Suprapubic skin (tissue), 4 donors: ENCODE measurements at regions not wholly inside any gene's neighbourhood (a gene's known extent, or its start where the extent isn't known, plus 50 kb on each side); places are given as distances from the start of the nearest gene placed in this dataset.

Source experiments
- DNase-seq, 2 donors: peaks; one replicate each; pipeline ENCODE4 v3.0.0-alpha.2; 2019; ENCODE audit warnings: low spot score in 2 of 2
- H3K27ac ChIP-seq: fragments of 200-600 bp; sonication (generic); one replicate; pipeline ENCODE4 v1.5.1; 2019
- H3K27me3 ChIP-seq: fragments of 200-600 bp; sonication (generic); one replicate; pipeline ENCODE4 v1.5.1; 2019
- H3K36me3 ChIP-seq: fragments of 200-600 bp; sonication (generic); one replicate; pipeline ENCODE4 v1.5.1; 2019
- H3K4me1 ChIP-seq: fragments of 200-600 bp; sonication (generic); one replicate; pipeline ENCODE4 v1.5.1; 2019
- H3K4me3 ChIP-seq: fragments of 200-600 bp; sonication (generic); one replicate; pipeline ENCODE4 v1.5.1; 2019; ENCODE audit warnings: mild to moderate bottlenecking
- H3K9me3 ChIP-seq: fragments of 200-600 bp; sonication (generic); one replicate; pipeline ENCODE4 v1.5.1; 2019
- EP300 ChIP-seq: sonication (generic); formaldehyde crosslinking; IDR thresholded peaks from one replicate; pipeline ENCODE4 v1.6.1; 2017; ENCODE audit warnings: antibody characterized with exemption
- POLR2A ChIP-seq, 2 donors: fragments of 450-650 bp; IDR thresholded peaks; one replicate each; pipeline ENCODE4 v1.6.1; 2017; ENCODE audit warnings: antibody characterized with exemption in 2 of 2, mild to moderate bottlenecking in 2 of 2, moderate library complexity in 2 of 2
- POLR2AphosphoS5 ChIP-seq, 3 donors: sonication (generic); formaldehyde crosslinking; IDR thresholded peaks; one replicate each; pipeline ENCODE4 v1.6.1; 2017; ENCODE audit warnings: antibody characterized with exemption in 3 of 3
- WGBS: methylation state at CpG from one replicate; pipeline ENCODE4 v1.1.5; 2018; 5-methylcytosine and 5-hydroxymethylcytosine counted together
- TF ChIP-seq, protein P1 (sequence below), 2 donors: fragments of 200-600 bp in 1 of 2; fragments of 450-650 bp in 1 of 2; sonication (generic) in 1 of 2; IDR thresholded peaks; one replicate each; pipeline ENCODE4 v1.5.1; 2016 to 2019; ENCODE audit warnings: antibody characterized with exemption in 2 of 2, mild to moderate bottlenecking in 1 of 2, moderate library complexity in 1 of 2

DNA sequence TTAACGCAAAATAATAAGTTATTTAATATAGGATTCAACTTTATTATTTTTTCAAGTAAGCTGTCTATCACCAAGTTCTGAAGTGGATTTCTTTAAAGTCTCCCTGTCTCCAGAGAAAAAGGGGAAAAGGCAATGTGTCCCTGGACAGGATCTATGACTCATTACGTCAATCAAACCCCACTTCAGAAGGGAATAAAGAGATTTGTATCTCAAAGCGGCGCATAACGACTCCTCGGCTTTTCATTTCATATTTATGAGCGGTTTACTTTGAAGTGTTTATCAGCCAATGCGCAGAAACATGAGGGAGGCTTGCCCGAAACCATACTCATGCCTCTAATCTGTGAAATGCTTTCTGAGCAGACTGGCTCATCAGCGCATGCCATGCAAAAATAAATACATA, 938.6 kb upstream of the WWC1 start:
- Histone ChIP-seq H3K27me3 (no peaks in the 10 kb centered on the region), H3K9me3 (no peaks in the 10 kb centered on the region), H3K27ac (no peak overlapping the region), H3K4me3 (no peak overlapping the region), H3K36me3 (no peaks in the 10 kb centered on the region), H3K4me1 (no peaks in the 10 kb centered on the region)
- WGBS = 30% methylated on average over 10 of the region's 10 CpGs
- DNase-seq = no peak
- TF ChIP-seq POLR2AphosphoS5 (IDR thresholded peaks at IDR 0.05) = no peak
- no peak for TF ChIP-seq EP300
- TF ChIP-seq, protein P1, sequence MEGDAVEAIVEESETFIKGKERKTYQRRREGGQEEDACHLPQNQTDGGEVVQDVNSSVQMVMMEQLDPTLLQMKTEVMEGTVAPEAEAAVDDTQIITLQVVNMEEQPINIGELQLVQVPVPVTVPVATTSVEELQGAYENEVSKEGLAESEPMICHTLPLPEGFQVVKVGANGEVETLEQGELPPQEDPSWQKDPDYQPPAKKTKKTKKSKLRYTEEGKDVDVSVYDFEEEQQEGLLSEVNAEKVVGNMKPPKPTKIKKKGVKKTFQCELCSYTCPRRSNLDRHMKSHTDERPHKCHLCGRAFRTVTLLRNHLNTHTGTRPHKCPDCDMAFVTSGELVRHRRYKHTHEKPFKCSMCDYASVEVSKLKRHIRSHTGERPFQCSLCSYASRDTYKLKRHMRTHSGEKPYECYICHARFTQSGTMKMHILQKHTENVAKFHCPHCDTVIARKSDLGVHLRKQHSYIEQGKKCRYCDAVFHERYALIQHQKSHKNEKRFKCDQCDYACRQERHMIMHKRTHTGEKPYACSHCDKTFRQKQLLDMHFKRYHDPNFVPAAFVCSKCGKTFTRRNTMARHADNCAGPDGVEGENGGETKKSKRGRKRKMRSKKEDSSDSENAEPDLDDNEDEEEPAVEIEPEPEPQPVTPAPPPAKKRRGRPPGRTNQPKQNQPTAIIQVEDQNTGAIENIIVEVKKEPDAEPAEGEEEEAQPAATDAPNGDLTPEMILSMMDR (IDR thresholded peaks at IDR 0.05) = no peak
- no peak for TF ChIP-seq POLR2A (IDR thresholded peaks at IDR 0.05)

DNA sequence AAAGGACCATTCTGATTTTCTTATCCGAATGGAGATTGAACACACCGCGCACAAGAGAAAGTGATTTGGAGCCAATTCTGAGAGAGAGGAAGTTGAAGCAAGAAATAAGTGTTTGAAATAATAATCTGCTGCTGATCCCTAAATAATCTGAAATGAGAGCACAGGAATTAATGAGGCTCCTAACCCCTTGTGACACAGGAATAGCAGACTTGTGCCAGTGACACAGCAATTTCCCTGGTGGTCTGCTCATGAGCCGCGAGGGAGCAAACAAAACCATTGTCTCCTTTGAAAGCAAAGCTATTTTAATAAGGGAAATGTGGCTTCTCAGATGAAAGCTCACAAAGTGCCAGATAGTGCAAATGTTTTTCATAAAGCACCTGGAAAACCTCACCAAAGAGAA, 936.1 kb upstream of the WWC1 start:
- Histone ChIP-seq H3K36me3 (no peaks in the 10 kb centered on the region), H3K27ac (no peak overlapping the region), H3K27me3 (no peaks in the 10 kb centered on the region), H3K9me3 (no peaks in the 10 kb centered on the region), H3K4me1 (no peaks in the 10 kb centered on the region), H3K4me3 (no peak overlapping the region)
- TF ChIP-seq, protein P1 (IDR thresholded peaks at IDR 0.05) = no peak
- TF ChIP-seq EP300 (no peak), POLR2A (IDR thresholded peaks at IDR 0.05) (no peak), POLR2AphosphoS5 (IDR thresholded peaks at IDR 0.05) (no peak)
- DNase-seq = no peak
- WGBS = 79% methylated on average over 5 of the region's 5 CpGs

DNA sequence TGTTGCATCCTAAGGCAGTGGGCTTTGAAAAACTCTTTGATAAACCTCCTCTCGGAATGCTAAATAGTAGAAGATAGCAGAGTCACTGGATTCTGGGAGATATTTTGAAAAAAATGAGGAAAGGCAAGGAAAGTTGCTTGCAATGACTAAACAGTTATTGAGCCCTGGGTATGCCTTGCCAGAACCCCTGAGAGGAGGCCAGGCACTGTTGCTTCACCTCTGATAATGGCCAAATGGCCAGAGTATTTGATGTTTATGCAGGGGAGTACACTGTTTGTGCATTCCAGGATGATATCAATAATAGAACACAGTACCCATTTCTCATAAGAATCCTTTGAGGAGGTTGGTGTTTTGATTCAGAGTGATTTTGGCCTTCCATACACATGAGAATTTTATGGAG, 935.1 kb upstream of the WWC1 start:
- no peaks in the 10 kb centered on the region for H3K36me3 ChIP-seq
- no peak for DNase-seq
- no peaks in the 10 kb centered on the region for H3K9me3 ChIP-seq
- H3K4me3 ChIP-seq = no peak overlapping the region
- 86% methylated on average over 1 of the region's 1 CpG for WGBS
- no peak for TF ChIP-seq POLR2AphosphoS5 (IDR thresholded peaks at IDR 0.05)
- no peaks in the 10 kb centered on the region for H3K4me1 ChIP-seq
- H3K27me3 ChIP-seq = no peaks in the 10 kb centered on the region
- H3K27ac ChIP-seq = no peak overlapping the region

DNA sequence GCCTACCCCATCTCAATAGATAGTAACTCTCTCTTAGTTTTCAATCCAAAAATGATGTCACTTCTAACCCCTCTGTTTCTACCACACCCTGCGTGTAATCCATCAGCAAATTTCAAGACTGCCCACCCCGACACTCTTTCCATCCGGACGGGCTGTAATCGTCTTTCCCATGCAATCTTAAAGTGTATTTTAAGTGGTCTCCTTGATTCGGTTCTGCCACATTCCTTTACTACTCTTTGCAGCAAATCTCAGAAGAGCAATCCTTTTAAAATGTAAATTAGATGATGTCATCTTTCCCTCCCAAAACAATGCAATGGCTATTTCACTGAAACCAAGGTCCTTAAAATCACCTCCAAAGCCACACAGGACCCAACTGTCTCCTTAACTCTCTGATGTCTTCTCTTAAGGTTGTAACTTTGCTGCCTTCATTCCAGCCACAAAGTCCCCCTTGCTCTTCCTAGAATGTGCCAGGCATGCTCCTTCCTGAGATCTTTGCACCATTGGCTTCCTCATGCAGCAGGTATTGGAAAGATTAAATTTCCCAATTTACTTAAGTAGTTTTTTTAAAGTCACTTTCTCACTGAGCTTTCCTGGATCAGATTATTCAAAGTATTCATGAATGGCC, 932.5 kb upstream of the WWC1 start:
- Histone ChIP-seq H3K27me3 (no peaks in the 10 kb centered on the region), H3K4me1 (no peaks in the 10 kb centered on the region), H3K4me3 (no peak overlapping the region), H3K9me3 (no peaks in the 10 kb centered on the region), H3K27ac (no peak overlapping the region), H3K36me3 (no peaks in the 10 kb centered on the region)
- DNase-seq = no peak
- TF ChIP-seq POLR2AphosphoS5 (IDR thresholded peaks at IDR 0.05) = no peak
- TF ChIP-seq POLR2A (IDR thresholded peaks at IDR 0.05) = no peak
- TF ChIP-seq EP300 = no peak
- TF ChIP-seq, protein P1 (IDR thresholded peaks at IDR 0.05) = no peak
- WGBS = 61% methylated on average over 6 of the region's 6 CpGs

DNA sequence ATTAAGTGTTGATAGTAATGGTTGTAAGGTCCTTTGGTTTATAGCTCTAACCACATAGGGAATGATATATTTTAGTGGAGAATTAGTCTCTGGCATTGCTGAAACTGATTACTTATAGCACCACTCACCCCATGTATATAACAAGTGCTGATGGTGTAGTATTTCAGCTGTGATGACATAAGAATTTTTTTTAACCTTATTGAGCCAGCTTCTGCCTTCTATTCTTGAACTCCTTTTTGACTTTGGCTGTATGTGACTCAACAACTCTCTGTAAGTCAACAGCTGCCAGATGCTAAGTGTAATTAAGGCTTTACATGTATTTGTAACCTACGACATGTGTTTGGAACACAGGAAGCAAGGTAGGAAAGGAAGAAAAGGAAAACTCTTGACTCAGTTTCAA, 929.6 kb upstream of the WWC1 start:
- H3K4me3 ChIP-seq = no peak overlapping the region
- H3K27me3 ChIP-seq = no peaks in the 10 kb centered on the region
- no peak for DNase-seq
- no peaks in the 10 kb centered on the region for H3K4me1 ChIP-seq
- WGBS = 67% methylated on average over 1 of the region's 1 CpG
- no peaks in the 10 kb centered on the region for H3K36me3 ChIP-seq
- no peak overlapping the region for H3K27ac ChIP-seq
- no peak for TF ChIP-seq POLR2A (IDR thresholded peaks at IDR 0.05)
- no peak for TF ChIP-seq EP300
- TF ChIP-seq, protein P1 (IDR thresholded peaks at IDR 0.05) = no peak
- no peak for TF ChIP-seq POLR2AphosphoS5 (IDR thresholded peaks at IDR 0.05)
- H3K9me3 ChIP-seq = no peaks in the 10 kb centered on the region

DNA sequence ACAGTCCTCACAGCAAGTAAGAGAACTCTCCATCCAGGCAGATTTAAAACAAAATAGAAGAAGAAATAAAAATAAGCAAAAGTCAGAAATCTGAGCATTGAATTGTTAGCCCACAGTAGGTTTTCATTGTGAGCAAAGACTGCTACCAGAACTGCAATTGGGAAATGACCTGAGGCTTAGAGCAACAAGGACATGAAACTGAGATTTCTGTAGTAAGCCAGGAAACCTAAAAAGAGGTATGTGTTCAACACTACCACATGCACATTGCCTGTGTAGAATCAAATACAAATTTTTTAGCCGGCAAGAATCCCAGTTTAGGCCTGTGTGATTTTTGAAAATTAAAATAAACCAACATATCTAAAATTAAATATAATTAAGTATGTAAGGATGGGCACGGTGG, 928.4 kb upstream of the WWC1 start:
- no peaks in the 10 kb centered on the region for H3K36me3 ChIP-seq
- H3K4me1 ChIP-seq = no peaks in the 10 kb centered on the region
- no peak overlapping the region for H3K27ac ChIP-seq
- H3K4me3 ChIP-seq = no peak overlapping the region
- no peak for DNase-seq
- TF ChIP-seq POLR2A (IDR thresholded peaks at IDR 0.05) (no peak), EP300 (no peak), POLR2AphosphoS5 (IDR thresholded peaks at IDR 0.05) (no peak)
- TF ChIP-seq, protein P1 (IDR thresholded peaks at IDR 0.05) = no peak
- H3K9me3 ChIP-seq = no peaks in the 10 kb centered on the region
- WGBS = 95% methylated on average over 2 of the region's 2 CpGs
- H3K27me3 ChIP-seq = no peaks in the 10 kb centered on the region
